ENCODE measurements at regions not wholly inside any gene's neighbourhood (a gene's known extent, or its start where the extent isn't known, plus 50 kb on each side); places are given as distances from the start of the nearest gene placed in this dataset.

DNA sequence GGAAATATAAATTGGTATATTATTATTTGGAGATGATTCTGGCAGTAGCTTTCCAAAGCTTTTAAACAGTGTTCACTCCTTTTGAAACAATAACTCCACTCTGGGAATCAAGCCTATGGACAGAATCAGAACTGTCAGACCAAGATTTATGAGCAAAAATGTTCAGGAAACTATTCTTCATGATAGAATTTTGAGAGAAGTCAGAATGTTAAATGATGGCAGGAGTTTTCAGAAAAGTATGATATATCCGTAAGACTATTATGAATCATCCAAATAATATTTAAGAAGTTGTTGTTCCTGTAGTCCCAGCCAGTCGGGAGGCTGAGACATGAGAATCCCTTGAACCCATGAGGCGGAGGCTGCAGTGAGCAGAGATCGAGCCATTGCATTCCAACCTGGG lies 50.5 kb upstream of the ADGRG2 start:
- ATAC-seq (ENCODE audit: insufficient read depth, low FRiP score) (no peak), DNase-seq (no peak)
- no peak overlapping the region for H3K4me3 ChIP-seq
- TF ChIP-seq, protein P1, sequence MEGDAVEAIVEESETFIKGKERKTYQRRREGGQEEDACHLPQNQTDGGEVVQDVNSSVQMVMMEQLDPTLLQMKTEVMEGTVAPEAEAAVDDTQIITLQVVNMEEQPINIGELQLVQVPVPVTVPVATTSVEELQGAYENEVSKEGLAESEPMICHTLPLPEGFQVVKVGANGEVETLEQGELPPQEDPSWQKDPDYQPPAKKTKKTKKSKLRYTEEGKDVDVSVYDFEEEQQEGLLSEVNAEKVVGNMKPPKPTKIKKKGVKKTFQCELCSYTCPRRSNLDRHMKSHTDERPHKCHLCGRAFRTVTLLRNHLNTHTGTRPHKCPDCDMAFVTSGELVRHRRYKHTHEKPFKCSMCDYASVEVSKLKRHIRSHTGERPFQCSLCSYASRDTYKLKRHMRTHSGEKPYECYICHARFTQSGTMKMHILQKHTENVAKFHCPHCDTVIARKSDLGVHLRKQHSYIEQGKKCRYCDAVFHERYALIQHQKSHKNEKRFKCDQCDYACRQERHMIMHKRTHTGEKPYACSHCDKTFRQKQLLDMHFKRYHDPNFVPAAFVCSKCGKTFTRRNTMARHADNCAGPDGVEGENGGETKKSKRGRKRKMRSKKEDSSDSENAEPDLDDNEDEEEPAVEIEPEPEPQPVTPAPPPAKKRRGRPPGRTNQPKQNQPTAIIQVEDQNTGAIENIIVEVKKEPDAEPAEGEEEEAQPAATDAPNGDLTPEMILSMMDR (IDR thresholded peaks at IDR 0.05; ENCODE audit: control extremely low read depth, extremely low read depth) = no peak
- no peaks in the 10 kb centered on the region for H3K36me3 ChIP-seq (ENCODE audit: control insufficient read depth in 4 of 4, insufficient read depth in 4 of 4, low read length in 4 of 4)
- 84 to 93% methylated on average over 4 of the region's 4 CpGs for WGBS, 2 donors
- peaks cover 0 to 3% (median 0%) of the 10 kb centered on the region in 3 donors for H3K27me3 ChIP-seq (ENCODE audit: control insufficient read depth in 3 of 3, insufficient read depth in 3 of 3, low read length in 2 of 3)
- H3K4me1 ChIP-seq (ENCODE audit: control insufficient read depth in 5 of 5, insufficient read depth in 5 of 5, low read length in 5 of 5) = peaks cover 0 to 1% (median 0%) of the 10 kb centered on the region in 5 donors
- H3K27ac ChIP-seq (ENCODE audit: low read depth in 1 of 2, low read length in 1 of 2) = no peak overlapping the region
- H3K9ac ChIP-seq (ENCODE audit: insufficient read depth in 1 of 2, low read length in 2 of 2) = no peak overlapping the region
- peaks cover 0 to 3% (median 0%) of the 10 kb centered on the region in 4 donors for H3K9me3 ChIP-seq (ENCODE audit: control insufficient read depth in 4 of 4, insufficient read depth in 3 of 4, low read length in 3 of 4)

- ATAC-seq (ENCODE audit: insufficient read depth, low FRiP score) (no peak), DNase-seq (no peak)
- H3K9me3 ChIP-seq (ENCODE audit: control insufficient read depth in 4 of 4, insufficient read depth in 3 of 4, low read length in 3 of 4) = no peaks in the 10 kb centered on the region
- peaks cover 0 to 5% (median 0%) of the 10 kb centered on the region in 5 donors for H3K4me1 ChIP-seq (ENCODE audit: control insufficient read depth in 5 of 5, insufficient read depth in 5 of 5, low read length in 5 of 5)
- 66 to 73% methylated on average over 9 to 10 of the region's 10 CpGs for WGBS, 2 donors
- TF ChIP-seq, protein P1 (IDR thresholded peaks at IDR 0.05; ENCODE audit: control extremely low read depth, extremely low read depth) = no peak
- H3K9ac ChIP-seq (ENCODE audit: insufficient read depth in 1 of 2, low read length in 2 of 2) = no peak overlapping the region
- H3K27me3 ChIP-seq (ENCODE audit: control insufficient read depth in 3 of 3, insufficient read depth in 3 of 3, low read length in 2 of 3) = peaks cover 0 to 3% (median 0%) of the 10 kb centered on the region in 3 donors
- H3K27ac ChIP-seq (ENCODE audit: low read depth in 1 of 2, low read length in 1 of 2) = no peak overlapping the region
- no peak overlapping the region for H3K4me3 ChIP-seq
- no peaks in the 10 kb centered on the region for H3K36me3 ChIP-seq (ENCODE audit: control insufficient read depth in 4 of 4, insufficient read depth in 4 of 4, low read length in 4 of 4)
Measured at GRCh38 chrX:19174401-19175025, 52.2 kb upstream of the ADGRG2 start.

DNA sequence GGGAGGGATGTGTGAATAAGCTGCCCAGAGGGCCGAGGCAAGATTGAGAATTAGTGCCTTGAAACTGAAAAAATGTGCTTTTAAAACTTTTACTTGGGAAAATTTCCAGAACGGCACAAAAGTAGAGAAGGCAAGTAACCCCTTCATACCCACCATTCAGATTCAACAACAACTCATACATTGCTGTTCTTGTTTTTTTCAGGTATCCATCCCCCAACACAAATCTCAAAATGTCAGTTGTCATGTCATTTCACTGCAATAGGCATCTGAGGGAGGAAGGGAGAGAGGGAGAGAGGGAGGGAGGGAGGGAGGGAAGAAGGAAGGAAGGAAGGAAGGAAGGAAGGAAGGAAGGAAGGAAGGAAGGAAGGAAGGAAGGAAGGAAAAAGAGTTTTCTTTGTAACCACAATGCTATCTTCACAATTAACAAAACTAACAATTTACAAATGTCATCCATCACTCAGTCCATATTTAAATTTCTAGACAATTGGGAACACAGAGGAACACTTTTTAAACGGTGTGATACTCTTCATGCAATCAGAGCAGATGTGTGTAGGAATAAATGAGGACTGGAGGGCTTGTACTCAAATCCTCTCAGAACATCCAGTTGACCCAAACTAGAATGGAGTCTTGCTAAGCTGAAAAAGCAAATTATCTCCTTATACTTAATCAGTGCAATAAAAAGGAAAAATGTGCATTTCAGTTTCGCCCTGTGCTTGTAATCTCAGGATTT lies 54.8 kb upstream of the ADGRG2 start:
- no peak overlapping the region for H3K27ac ChIP-seq (ENCODE audit: low read depth in 1 of 2, low read length in 1 of 2)
- H3K36me3 ChIP-seq (ENCODE audit: control insufficient read depth in 4 of 4, insufficient read depth in 4 of 4, low read length in 4 of 4) = no peaks in the 10 kb centered on the region
- peaks cover 0 to 8% (median 4%) of the 10 kb centered on the region in 3 donors for H3K27me3 ChIP-seq (ENCODE audit: control insufficient read depth in 3 of 3, insufficient read depth in 3 of 3, low read length in 2 of 3)
- H3K9ac ChIP-seq (ENCODE audit: insufficient read depth in 1 of 2, low read length in 2 of 2) = no peak overlapping the region
- 34 to 52% methylated on average over 4 of the region's 4 CpGs for WGBS, 2 donors
- DNase-seq (no peak), ATAC-seq (ENCODE audit: insufficient read depth, low FRiP score) (no peak)
- H3K4me3 ChIP-seq = no peak overlapping the region
- H3K9me3 ChIP-seq (ENCODE audit: control insufficient read depth in 4 of 4, insufficient read depth in 3 of 4, low read length in 3 of 4) = no peaks in the 10 kb centered on the region
- TF ChIP-seq, protein P1 (IDR thresholded peaks at IDR 0.05; ENCODE audit: control extremely low read depth, extremely low read depth) = no peak
- H3K4me1 ChIP-seq (ENCODE audit: control insufficient read depth in 5 of 5, insufficient read depth in 5 of 5, low read length in 5 of 5) = peaks cover 0 to 5% (median 0%) of the 10 kb centered on the region in 5 donors

Data from lung (tissue), 11 donors.